ENCODE measurements at regions not wholly inside any gene's neighbourhood (a gene's known extent, or its start where the extent isn't known, plus 50 kb on each side); places are given as distances from the start of the nearest gene placed in this dataset.

GRCh38 chr9:82791692-82792091 is 271.2 kb downstream of the RASEF start:
- TF ChIP-seq HMBOX1 (IDR thresholded peaks at IDR 0.05) (no peak), EP300 (IDR thresholded peaks at IDR 0.05; ENCODE audit: low read length) (no peak)

Data from K562 (cell line).